H9 (cell line): ENCODE measurements at regions not wholly inside any gene's neighbourhood (a gene's known extent, or its start where the extent isn't known, plus 50 kb on each side); places are given as distances from the start of the nearest gene placed in this dataset.

Source experiments
- DNase-seq: peaks from one replicate; pipeline ENCODE4 v3.0.0-alpha.2; 2017
- H2AFZ ChIP-seq: one replicate; pipeline ENCODE4 v1.6.1; 2013; ENCODE audit warnings: mild to moderate bottlenecking, low read length, control low read depth, moderate library complexity
- H2AK5ac ChIP-seq: 2 replicates; pipeline ENCODE4 v1.6.1; 2013; ENCODE audit warnings: low read length, control low read depth, mixed read lengths; ENCODE audit not compliant: insufficient read length
- H2BK120ac ChIP-seq: one replicate; pipeline ENCODE4 v1.6.1; 2013; ENCODE audit warnings: low read depth, mild to moderate bottlenecking, low read length, control low read depth, inconsistent platforms; ENCODE audit not compliant: poor library complexity, severe bottlenecking
- H2BK12ac ChIP-seq: 2 replicates; pipeline ENCODE4 v1.6.1; 2013; ENCODE audit warnings: low read length, control low read depth, mixed read lengths, low read depth; ENCODE audit not compliant: insufficient read length
- H2BK15ac ChIP-seq: 2 replicates; pipeline ENCODE4 v1.6.1; 2013; ENCODE audit warnings: low read depth, low read length, control low read depth
- H2BK20ac ChIP-seq: one replicate; pipeline ENCODE4 v1.6.1; 2013; ENCODE audit warnings: low read depth, mild to moderate bottlenecking, low read length, control low read depth, inconsistent platforms; ENCODE audit not compliant: poor library complexity, severe bottlenecking
- H2BK5ac ChIP-seq: 2 replicates; pipeline ENCODE4 v1.6.1; 2013; ENCODE audit warnings: low read length, control low read depth, mixed read lengths; ENCODE audit not compliant: insufficient read length
- H3K14ac ChIP-seq: 2 replicates; pipeline ENCODE4 v1.6.1; 2013; ENCODE audit warnings: low read length, control low read depth; ENCODE audit not compliant: insufficient read depth
- H3K18ac ChIP-seq: 2 replicates; pipeline ENCODE4 v1.6.1; 2013; ENCODE audit warnings: low read depth, mild to moderate bottlenecking, mixed read lengths, low read length, control low read depth; ENCODE audit not compliant: insufficient read length
- H3K23ac ChIP-seq: 2 replicates; pipeline ENCODE4 v1.6.1; 2013; ENCODE audit warnings: low read length, control low read depth, mixed read lengths, low read depth; ENCODE audit not compliant: insufficient read length
- H3K23me2 ChIP-seq: 2 replicates; pipeline ENCODE4 v1.6.1; 2013; ENCODE audit warnings: low read depth, mild to moderate bottlenecking, mixed read lengths, low read length, control low read depth; ENCODE audit not compliant: insufficient read length, poor library complexity, severe bottlenecking
- H3K27ac ChIP-seq: 2 replicates; pipeline ENCODE4 v1.5.1; 2013; ENCODE audit warnings: low read length, control low read depth, mixed read lengths, low read depth; ENCODE audit not compliant: insufficient read length
- H3K27me3 ChIP-seq: 2 replicates; pipeline ENCODE4 v1.6.1; 2013; ENCODE audit warnings: low read length, control low read depth, inconsistent platforms; ENCODE audit not compliant: insufficient read depth
- H3K4ac ChIP-seq: 2 replicates; pipeline ENCODE4 v1.6.1; 2013; ENCODE audit warnings: low read depth, mild to moderate bottlenecking, control low read depth, inconsistent platforms, low read length, moderate library complexity
- H3K4me1 ChIP-seq: 2 replicates; pipeline ENCODE4 v1.6.1; 2013; ENCODE audit warnings: low read length, control low read depth, inconsistent platforms; ENCODE audit not compliant: insufficient read depth
- H3K4me2 ChIP-seq: 2 replicates; pipeline ENCODE4 v1.6.1; 2013; ENCODE audit warnings: low read length, control low read depth, mixed read lengths; ENCODE audit not compliant: insufficient read length, insufficient read depth
- H3K56ac ChIP-seq: 2 replicates; pipeline ENCODE4 v1.6.1; 2013; ENCODE audit warnings: low read depth, mild to moderate bottlenecking, mixed read lengths, low read length, control low read depth; ENCODE audit not compliant: insufficient read length
- H3K79me1 ChIP-seq: 2 replicates; pipeline ENCODE4 v1.6.1; 2013; ENCODE audit warnings: low read depth, mild to moderate bottlenecking, moderate library complexity, low read length, control low read depth, inconsistent platforms; ENCODE audit not compliant: insufficient read depth, poor library complexity, severe bottlenecking
- H3K79me2 ChIP-seq: 2 replicates; pipeline ENCODE4 v1.6.1; 2013; ENCODE audit warnings: low read length, control low read depth, inconsistent platforms; ENCODE audit not compliant: insufficient read depth
- H3K9ac ChIP-seq: 2 replicates; pipeline ENCODE4 v1.6.1; 2013; ENCODE audit warnings: low read length, control low read depth, mixed read lengths; ENCODE audit not compliant: insufficient read length; ENCODE audit errors: extremely low read depth
- H3K9me3 ChIP-seq: one replicate; pipeline ENCODE4 v1.6.1; 2013; ENCODE audit warnings: low read depth, low read length, inconsistent platforms; ENCODE audit not compliant: control insufficient read depth
- H3T11ph ChIP-seq: one replicate; pipeline ENCODE4 v1.6.1; 2013; ENCODE audit warnings: mild to moderate bottlenecking, low read length, control low read depth, inconsistent platforms
- H4K20me1 ChIP-seq: one replicate; pipeline ENCODE4 v1.6.1; 2013; ENCODE audit not compliant: control insufficient read depth, insufficient read length, insufficient read depth
- H4K5ac ChIP-seq: 2 replicates; pipeline ENCODE4 v1.6.1; 2013; ENCODE audit warnings: low read depth, mild to moderate bottlenecking, mixed read lengths, low read length, control low read depth; ENCODE audit not compliant: insufficient read length
- H4K8ac ChIP-seq: replicated peaks from 2 replicates; pipeline ENCODE4 v1.6.1; 2013; ENCODE audit warnings: low read length, control low read depth, mixed read lengths, low read depth; ENCODE audit not compliant: insufficient read length
- H4K91ac ChIP-seq: 2 replicates; pipeline ENCODE4 v1.6.1; 2013; ENCODE audit warnings: low read depth, mild to moderate bottlenecking, moderate library complexity, mixed read lengths, low read length, control low read depth; ENCODE audit not compliant: insufficient read length
- H3K27ac Mint-ChIP-seq, 3 experiments: 2 replicates in 2 of 3; 3 replicates in 1 of 3; pipeline ENCODE4 v1.8.0; 2020 to 2021; ENCODE audit warnings: mixed read lengths in 3 of 3, mild to moderate bottlenecking in 1 of 3, moderate library complexity in 1 of 3
- H3K27me3 Mint-ChIP-seq: 2 replicates; pipeline ENCODE4 v1.8.0; 2021; ENCODE audit warnings: low read depth, mild to moderate bottlenecking, moderate library complexity, mixed read lengths
- H3K36me3 Mint-ChIP-seq, 3 experiments: 2 replicates in 2 of 3; 3 replicates in 1 of 3; pipeline ENCODE4 v1.8.0; 2020 to 2021; ENCODE audit warnings: low read depth in 3 of 3, mixed read lengths in 3 of 3; ENCODE audit not compliant: insufficient read depth in 1 of 3
- H3K4me1 Mint-ChIP-seq, 2 experiments: 2 replicates each; pipeline ENCODE4 v1.8.0; 2020; ENCODE audit warnings: mixed read lengths in 2 of 2
- H3K4me3 Mint-ChIP-seq, 2 experiments: 2 replicates in 1 of 2; 3 replicates in 1 of 2; pipeline ENCODE4 v1.8.0; 2020 to 2021; ENCODE audit warnings: mild to moderate bottlenecking in 2 of 2, mixed read lengths in 2 of 2, moderate library complexity in 1 of 2
- H3K9me3 Mint-ChIP-seq, 2 experiments: 2 replicates in 1 of 2; 3 replicates in 1 of 2; pipeline ENCODE4 v1.8.0; 2020; ENCODE audit warnings: mild to moderate bottlenecking in 2 of 2, mixed read lengths in 2 of 2, moderate library complexity in 1 of 2
- WGBS: extraction: QIAGEN DNeasy Blood & Tissue Kit; methylation state at CpG from one replicate; pipeline ENCODE4 v1.1.7; 2013; ENCODE audit warnings: missing lambda C conversion rate, low lambda C conversion rate, mixed read lengths; ENCODE audit not compliant: insufficient read length; ENCODE audit errors: extremely low coverage; 5-methylcytosine and 5-hydroxymethylcytosine counted together
- TF ChIP-seq, protein P1 (sequence below): fragments of 200-600 bp; sonication (generic); conservative IDR thresholded peaks from 3 replicates; pipeline ENCODE4 v1.8.0; 2021; ENCODE audit warnings: antibody characterized with exemption, mild to moderate bottlenecking

DNA sequence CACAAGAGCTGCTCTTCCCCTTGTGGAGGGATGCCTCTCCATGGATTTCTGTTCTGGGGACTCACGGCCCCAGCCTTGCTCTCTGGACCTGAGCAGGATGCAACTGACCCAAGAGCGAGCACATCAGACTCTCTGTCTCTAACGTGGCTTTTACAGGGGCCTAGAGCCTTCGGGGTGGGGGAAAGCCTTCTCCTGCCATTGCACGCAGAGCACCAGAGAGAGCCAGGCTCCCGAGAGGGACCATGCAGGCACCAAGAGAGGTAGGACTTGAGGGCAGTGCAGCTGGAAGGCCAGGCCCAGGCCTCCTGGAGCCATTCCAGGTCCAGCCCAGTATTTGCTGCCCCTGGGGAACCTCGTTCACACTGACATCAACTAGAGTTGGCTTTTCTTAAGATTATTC is 475.6 kb upstream of the MYT1L start:
- H4K5ac ChIP-seq = no peak overlapping the region
- no peak overlapping the region for H3K56ac ChIP-seq
- no peak overlapping the region for H3T11ph ChIP-seq
- no peak overlapping the region for H3K23ac ChIP-seq
- H3K4me1 ChIP-seq = no peaks in the 10 kb centered on the region
- Mint-ChIP-seq H3K27ac (no peak overlapping the region), H3K9me3 (peaks cover 16 to 24% of the 10 kb centered on the region in 2 experiments), H3K4me3 (no peak overlapping the region), H3K27me3 (peaks cover 3% of the 10 kb centered on the region; the same call in 1 of the 2 replicates), H3K4me1 (peaks cover 4 to 5% of the 10 kb centered on the region in 2 experiments; a peak in 2 of 4 replicates), H3K36me3 (peaks cover 0 to 7% (median 6%) of the 10 kb centered on the region in 3 experiments; a peak in 5 of 7 replicates)
- H2BK5ac ChIP-seq = no peak overlapping the region
- H4K20me1 ChIP-seq = no peaks in the 10 kb centered on the region
- no peak overlapping the region for H3K4ac ChIP-seq
- no peak overlapping the region for H3K27ac ChIP-seq
- no peak overlapping the region for H2BK15ac ChIP-seq
- TF ChIP-seq, protein P1, sequence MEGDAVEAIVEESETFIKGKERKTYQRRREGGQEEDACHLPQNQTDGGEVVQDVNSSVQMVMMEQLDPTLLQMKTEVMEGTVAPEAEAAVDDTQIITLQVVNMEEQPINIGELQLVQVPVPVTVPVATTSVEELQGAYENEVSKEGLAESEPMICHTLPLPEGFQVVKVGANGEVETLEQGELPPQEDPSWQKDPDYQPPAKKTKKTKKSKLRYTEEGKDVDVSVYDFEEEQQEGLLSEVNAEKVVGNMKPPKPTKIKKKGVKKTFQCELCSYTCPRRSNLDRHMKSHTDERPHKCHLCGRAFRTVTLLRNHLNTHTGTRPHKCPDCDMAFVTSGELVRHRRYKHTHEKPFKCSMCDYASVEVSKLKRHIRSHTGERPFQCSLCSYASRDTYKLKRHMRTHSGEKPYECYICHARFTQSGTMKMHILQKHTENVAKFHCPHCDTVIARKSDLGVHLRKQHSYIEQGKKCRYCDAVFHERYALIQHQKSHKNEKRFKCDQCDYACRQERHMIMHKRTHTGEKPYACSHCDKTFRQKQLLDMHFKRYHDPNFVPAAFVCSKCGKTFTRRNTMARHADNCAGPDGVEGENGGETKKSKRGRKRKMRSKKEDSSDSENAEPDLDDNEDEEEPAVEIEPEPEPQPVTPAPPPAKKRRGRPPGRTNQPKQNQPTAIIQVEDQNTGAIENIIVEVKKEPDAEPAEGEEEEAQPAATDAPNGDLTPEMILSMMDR = no peak
- no peak overlapping the region for H2BK120ac ChIP-seq
- no peak overlapping the region for H2BK12ac ChIP-seq
- H2BK20ac ChIP-seq = no peak overlapping the region
- H3K9ac ChIP-seq = no peak overlapping the region
- H3K23me2 ChIP-seq = no peaks in the 10 kb centered on the region
- no peak overlapping the region for H2AFZ ChIP-seq
- no peak for DNase-seq
- H3K9me3 ChIP-seq = no peaks in the 10 kb centered on the region
- no peak overlapping the region for H4K8ac ChIP-seq
- no peak overlapping the region for H3K4me2 ChIP-seq
- no peak overlapping the region for H3K18ac ChIP-seq
- no peak overlapping the region for H2AK5ac ChIP-seq
- no peak overlapping the region for H4K91ac ChIP-seq
- no peaks in the 10 kb centered on the region for H3K79me1 ChIP-seq
- no peak overlapping the region for H3K14ac ChIP-seq
- H3K79me2 ChIP-seq = no peaks in the 10 kb centered on the region
- WGBS = no CpG with 5 or more reads among the region's 7 CpGs
- no peaks in the 10 kb centered on the region for H3K27me3 ChIP-seq
